HG03342 (cell line): ENCODE measurements at regions not wholly inside any gene's neighbourhood (a gene's known extent, or its start where the extent isn't known, plus 50 kb on each side); places are given as distances from the start of the nearest gene placed in this dataset.
A peak's percentile ranks its signal among the peaks of the same experiment; 100 is the strongest.
"Not testable (repeated sequence)": the region's sequence is repeated elsewhere in the genome, so short reads cannot be mapped to it uniquely, and the experiment has no call there.

ENCODE experiments used
- ATAC-seq: cut with Tn5 transposase; IDR thresholded peaks from one replicate; pipeline ENCODE4 v1.9.1; 2021; ENCODE audit warnings: mild to moderate bottlenecking, moderate library complexity; ENCODE audit not compliant: unreplicated experiment

GRCh38 chr6:82506526-82506925 is 142.9 kb downstream of the TPBG start:
- ATAC-seq, result no peak

- no peak for ATAC-seq
Measured at GRCh38 chr6:82507112-82507511, 143.5 kb downstream of the TPBG start.

- no peak for ATAC-seq
Measured at GRCh38 chr6:82511546-82511945, 147.9 kb downstream of the TPBG start.

GRCh38 chr6:82517896-82518295 is 154.3 kb downstream of the TPBG start:
- not testable (repeated sequence) for ATAC-seq

GRCh38 chr6:82521369-82521768 is 157.8 kb downstream of the TPBG start:
- no peak for ATAC-seq

- ATAC-seq, result no peak
Measured at GRCh38 chr6:82521861-82522260, 158.2 kb downstream of the TPBG start.

GRCh38 chr6:82524031-82524430 is 160.4 kb downstream of the TPBG start:
- no peak for ATAC-seq

GRCh38 chr6:82525775-82526495 is 162.3 kb downstream of the TPBG start:
- ATAC-seq, result no peak

GRCh38 chr6:82529960-82530460 is 166.4 kb downstream of the TPBG start:
- not testable (repeated sequence) for ATAC-seq

GRCh38 chr6:82534876-82535275 is 171.3 kb downstream of the TPBG start:
- ATAC-seq, result no peak

- not testable (repeated sequence) for ATAC-seq
Measured at GRCh38 chr6:82549480-82549879, 185.9 kb downstream of the TPBG start.

GRCh38 chr6:82551311-82551710 is 187.7 kb downstream of the TPBG start:
- ATAC-seq, result not testable (repeated sequence)

- ATAC-seq, result no peak
Measured at GRCh38 chr6:82551831-82552230, 188.2 kb downstream of the TPBG start.

- no peak for ATAC-seq
Measured at GRCh38 chr6:82553863-82554531, 190.4 kb downstream of the TPBG start.

- ATAC-seq, result no peak
Measured at GRCh38 chr6:82554666-82555065, 191.0 kb downstream of the TPBG start.

GRCh38 chr6:82555801-82556200 is 192.2 kb downstream of the TPBG start:
- no peak for ATAC-seq

GRCh38 chr6:82558531-82558930 is 194.9 kb downstream of the TPBG start:
- ATAC-seq, result not testable (repeated sequence)

- ATAC-seq, result no peak
Measured at GRCh38 chr6:82567621-82568020, 204.0 kb downstream of the TPBG start.

- peak; percentile 74 for ATAC-seq
Measured at GRCh38 chr6:82568290-82568993, 204.8 kb downstream of the TPBG start.

- no peak for ATAC-seq
Measured at GRCh38 chr6:82569022-82569421, 205.4 kb downstream of the TPBG start.

GRCh38 chr6:82570083-82570482 is 206.5 kb downstream of the TPBG start:
- no peak for ATAC-seq

GRCh38 chr6:82571455-82571854 is 207.8 kb downstream of the TPBG start:
- no peak for ATAC-seq
